GM12892 (cell line): ENCODE measurements at regions not wholly inside any gene's neighbourhood (a gene's known extent, or its start where the extent isn't known, plus 50 kb on each side); places are given as distances from the start of the nearest gene placed in this dataset.

ENCODE experiments used
- POLR2A ChIP-seq: IDR thresholded peaks from 2 replicates; pipeline ENCODE4 v1.6.1; 2011; ENCODE audit warnings: low read depth, low read length, control low read depth
- POLR2AphosphoS5 ChIP-seq: IDR thresholded peaks from 2 replicates; pipeline ENCODE4 v1.6.1; 2011; ENCODE audit warnings: low read depth, low read length, control low read depth

DNA sequence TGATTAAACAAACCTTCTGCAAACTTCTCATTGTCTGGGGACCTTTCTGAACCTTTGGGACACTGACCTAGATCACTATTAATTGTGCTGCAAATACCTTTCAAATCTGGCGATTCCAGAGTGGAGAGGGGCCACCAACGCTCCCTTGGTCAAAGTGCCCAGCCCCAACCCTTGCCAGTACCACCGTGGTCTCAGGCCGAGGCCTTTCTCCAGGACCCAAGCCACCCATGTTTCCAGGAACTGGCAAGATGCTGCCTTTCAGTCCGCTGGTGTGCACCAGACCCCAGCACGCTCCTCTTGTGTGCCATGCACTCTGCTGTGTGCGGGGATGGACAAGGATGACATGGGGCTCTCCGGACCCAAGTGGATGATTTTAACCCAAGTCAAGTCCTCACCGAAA lies 91.1 kb upstream of the MGMT start:
- no peak for TF ChIP-seq POLR2AphosphoS5
- no peak for TF ChIP-seq POLR2A
